Globus pallidus (tissue), 1 donor: ENCODE measurements at regions not wholly inside any gene's neighbourhood (a gene's known extent, or its start where the extent isn't known, plus 50 kb on each side); places are given as distances from the start of the nearest gene placed in this dataset.
"Not testable (repeated sequence)": the region's sequence is repeated elsewhere in the genome, so short reads cannot be mapped to it uniquely, and the experiment has no call there.

Source experiments
- DNase-seq: peaks from one replicate; pipeline ENCODE4 v3.0.0-alpha.2; 2015; ENCODE audit warnings: low spot score

DNA sequence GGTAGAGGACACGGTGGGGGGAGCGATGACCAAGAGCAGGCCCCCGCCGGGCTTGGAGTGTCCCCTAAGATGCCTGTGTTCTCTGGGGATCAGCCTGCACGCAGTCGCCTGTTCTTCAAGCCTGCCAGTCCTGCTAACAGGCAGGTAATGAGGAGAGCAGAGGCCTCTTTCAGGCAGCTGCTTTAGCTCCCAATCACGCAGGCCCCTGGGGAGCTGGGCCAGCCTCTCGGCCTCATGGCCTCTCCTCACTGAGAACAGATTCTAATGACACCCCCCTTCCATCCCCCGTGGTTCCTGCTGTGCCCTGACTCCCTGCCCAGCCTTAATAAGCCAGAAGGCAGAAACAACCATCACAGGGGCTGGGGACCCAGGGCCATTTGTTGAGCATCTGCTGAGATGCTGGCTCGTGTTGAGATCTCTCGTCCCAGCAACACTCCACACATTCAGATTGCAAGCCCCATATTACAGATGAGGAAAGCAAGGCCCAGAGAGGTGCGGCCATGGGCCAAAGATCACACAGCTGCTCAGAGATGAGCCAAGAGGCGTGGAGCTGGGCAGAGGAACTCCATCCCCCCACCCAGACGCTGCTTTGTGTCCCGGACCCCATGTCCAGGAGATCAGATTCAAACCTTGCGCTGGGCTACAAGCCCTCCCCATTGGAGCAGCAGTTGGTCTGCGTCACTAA, 71.6 kb upstream of the CASZ1 start:
- DNase-seq, result peak; percentile 13

DNA sequence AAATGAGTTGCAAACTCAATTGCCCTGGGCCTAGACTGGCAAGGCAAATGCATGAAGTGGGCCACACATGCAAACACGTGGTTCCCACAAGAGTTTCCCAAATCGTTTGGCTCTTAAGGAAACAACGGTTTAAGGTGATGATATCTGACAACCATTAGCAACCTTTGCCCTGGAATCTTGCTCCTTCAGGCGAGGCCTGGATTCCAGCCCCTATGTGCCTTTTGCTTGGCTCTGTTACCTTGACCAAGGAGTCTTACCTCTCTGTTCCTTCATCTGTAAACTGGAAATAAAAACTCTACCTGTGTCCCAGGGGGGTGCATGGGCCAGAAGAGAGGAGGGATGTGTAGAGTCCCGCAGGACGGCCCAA, 72.1 kb upstream of the CASZ1 start:
- DNase-seq, result no peak

DNA sequence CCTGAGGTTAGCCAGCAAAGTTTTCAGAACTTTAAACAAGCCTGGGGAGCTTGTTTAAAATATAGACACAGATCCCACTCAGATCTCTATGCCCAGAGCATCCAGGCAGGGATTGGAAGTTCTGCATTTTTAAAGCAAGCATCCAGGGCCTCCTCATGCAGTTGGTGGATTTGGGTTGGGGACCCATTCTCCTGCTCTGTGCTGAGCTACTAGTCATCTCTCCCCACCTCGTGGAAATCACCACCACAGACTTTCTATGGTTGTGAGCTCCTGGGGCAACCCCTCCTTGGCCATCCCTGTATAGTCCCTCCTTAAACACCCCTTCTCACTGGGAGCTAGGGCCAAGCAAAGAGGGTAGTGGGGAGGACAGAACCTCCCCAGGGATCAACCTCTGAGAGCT, 73.5 kb upstream of the CASZ1 start:
- DNase-seq, result no peak

DNA sequence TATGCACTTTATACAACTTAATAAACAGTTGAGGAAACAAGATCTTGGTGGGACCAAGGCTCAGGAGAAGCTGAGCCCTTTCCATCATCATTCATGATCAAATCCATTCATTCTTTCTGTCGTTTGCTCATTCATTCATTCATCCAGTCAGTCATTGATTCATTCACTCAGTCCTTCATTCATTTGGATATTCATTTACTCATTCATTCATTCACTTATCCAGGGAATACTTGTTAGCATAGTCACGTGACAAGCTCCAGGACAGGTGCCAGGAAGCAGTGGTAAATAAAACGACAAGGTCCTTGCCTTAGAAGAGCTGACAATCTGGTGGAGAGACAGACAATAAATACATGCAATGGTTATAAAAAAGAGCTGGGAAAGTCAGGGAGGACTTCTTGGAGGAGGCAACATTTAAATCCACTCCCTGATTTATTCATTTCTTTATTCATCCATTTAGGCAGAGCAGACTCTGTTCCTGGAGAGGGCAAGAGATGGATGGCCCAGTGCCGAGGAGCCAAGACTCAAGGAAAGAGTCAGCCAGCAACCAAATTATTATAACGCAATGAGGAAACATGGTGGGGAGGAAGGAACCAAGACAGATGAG, 74.1 kb upstream of the CASZ1 start:
- no peak for DNase-seq

DNA sequence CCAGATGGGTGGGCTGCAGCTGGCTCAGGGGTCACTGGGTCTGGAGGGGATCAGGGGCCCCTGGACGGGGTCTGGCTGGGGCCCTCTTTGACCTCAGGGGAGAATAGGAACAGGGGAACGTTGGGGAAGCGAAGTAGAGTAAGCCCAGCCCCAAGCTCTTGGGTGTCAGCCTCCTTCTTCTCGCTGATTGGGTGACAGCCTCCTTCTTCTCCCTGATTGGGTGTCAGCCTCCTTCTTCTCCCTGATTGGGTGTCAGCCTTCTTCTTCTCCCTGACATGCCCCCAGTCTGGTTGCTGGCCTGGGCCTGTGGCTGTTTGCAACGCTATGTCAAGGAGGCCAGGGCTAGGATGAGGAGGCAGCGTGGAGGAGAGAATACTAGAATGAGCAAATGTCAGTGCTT, 76.7 kb upstream of the CASZ1 start:
- DNase-seq, result no peak

DNA sequence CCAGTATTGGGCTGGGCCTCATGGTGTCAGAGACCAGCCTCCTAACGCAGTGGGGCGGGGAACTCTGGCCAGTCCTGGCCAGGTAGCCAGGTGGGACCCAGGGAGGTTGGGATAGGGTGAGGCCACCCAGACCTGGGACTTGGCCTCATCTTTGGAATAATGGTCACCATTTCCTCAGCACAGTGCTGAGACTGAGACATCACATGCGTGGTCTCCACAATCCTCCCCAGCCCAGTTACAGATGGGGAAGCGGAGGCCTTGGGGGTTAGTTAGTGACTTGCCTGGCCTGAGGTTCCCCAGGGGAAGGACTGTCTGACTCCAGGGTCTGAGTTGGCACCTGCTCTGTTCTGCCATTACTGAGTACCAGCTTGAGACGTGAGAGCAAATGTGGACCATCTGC, 77.9 kb upstream of the CASZ1 start:
- no peak for DNase-seq

DNA sequence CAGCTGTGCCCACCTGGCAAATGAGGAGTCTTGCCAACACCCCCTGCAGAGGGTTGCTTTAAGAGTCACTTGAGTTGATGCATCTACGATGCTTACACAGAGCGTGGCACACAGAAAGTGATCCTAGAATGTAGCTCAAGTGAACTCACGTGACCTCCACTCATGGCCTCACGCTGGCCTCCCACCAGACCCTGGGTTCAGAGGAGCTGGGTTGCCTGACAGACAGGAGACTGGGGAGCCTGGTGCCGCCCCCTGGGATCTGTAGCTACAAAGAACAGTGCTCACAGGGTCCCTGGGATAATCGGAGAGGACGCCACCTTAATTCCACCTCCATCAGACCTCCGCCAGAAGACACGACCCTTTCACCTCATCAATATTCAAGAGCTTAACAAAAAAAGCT, 81.4 kb upstream of the CASZ1 start:
- DNase-seq, result no peak

DNA sequence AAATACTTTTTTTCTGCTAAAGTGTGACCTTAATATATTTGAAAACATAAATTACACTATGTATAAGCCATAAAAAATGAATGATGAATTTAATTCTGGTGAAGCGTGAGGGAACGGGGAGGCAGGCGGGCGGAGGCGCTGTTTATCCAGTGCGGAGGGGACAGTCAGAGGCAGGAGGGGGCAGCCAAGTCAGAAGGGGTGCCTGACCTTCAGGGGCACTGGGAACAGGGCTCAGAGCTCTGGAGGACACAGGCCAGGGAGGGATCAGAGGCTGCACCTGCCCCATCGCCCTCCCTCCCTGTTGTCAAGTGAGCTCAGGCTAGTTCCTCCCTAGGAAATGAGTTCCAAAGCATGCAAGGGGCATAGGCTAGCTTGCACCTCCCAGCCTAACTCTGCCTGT, 82.0 kb upstream of the CASZ1 start:
- no peak for DNase-seq

DNA sequence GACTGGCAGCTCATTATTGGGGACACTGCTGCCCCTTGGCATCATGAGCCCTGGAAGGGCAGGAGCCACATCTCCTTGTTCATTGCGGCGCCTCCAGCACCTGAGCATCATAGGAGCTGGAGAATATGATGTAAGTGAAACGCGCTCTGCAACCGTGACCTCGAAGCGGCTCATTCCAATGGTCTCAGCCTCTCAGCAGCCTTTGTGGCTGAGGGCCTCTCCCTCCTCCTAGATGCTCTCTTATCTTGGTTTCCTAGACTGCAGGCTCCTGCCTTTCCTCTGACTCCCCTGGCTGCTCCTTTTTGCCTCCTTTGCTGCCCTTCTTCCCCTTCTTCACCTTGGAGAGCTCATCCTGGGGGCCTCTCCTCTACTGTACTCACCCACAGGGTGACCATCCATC, 83.6 kb upstream of the CASZ1 start:
- DNase-seq, result no peak

DNA sequence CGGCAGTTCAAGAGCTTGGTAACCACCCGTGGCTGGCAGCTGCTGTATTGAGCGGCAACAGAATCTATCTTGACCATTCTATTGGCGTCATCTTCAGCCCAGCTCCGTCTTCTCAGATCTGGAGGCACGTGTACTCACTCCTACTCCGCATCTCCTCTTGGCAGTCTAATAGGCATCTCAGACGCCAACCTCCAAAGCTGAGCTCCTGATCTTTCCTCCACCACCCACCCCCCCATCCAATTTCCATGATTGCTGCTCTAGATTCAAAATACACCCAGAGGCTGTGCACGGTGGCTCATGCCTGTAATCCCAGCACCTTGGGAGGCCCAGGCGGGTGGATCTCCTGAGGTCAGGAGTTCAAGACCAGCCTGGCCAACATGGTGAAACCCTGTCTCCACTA, 84.6 kb upstream of the CASZ1 start:
- DNase-seq, result no peak

DNA sequence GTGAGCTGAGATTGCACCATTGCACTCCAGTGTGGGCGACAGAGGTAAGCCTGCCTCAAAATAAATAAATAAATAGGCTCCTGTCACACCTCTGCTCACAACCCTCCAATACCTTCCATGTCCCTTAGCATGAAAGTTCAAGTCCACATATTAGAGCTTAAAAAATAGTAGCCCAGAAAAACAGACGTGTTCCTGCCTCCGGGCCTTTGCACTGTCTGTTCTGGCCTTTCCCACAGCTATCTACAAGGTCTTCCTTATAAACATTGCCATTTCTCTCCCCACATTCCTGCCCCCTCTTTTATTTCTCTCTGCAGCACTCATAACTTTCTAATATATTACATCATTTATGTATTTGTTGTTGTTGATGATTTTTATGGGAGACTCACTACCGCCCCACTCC, 85.6 kb upstream of the CASZ1 start:
- DNase-seq, result no peak

DNA sequence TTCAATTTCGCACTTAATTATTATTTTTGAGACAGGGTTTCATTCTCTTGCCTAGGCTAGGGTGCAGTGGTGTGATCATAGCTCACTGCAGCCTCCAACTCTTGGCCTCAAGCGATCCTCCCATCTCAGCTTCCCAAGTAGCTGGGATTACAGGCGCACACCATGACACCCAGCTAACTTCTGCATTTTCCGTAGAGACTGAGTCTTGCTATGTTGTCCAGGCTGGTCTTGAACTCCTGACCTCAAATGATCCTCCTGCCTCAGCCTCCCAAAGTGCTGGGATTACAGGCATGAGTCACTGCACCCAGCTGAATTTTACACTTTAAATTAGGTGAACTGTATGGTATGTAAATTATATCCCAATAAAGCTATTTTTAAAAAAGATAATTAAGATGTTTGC, 90.6 kb upstream of the CASZ1 start:
- not testable (repeated sequence) for DNase-seq

DNA sequence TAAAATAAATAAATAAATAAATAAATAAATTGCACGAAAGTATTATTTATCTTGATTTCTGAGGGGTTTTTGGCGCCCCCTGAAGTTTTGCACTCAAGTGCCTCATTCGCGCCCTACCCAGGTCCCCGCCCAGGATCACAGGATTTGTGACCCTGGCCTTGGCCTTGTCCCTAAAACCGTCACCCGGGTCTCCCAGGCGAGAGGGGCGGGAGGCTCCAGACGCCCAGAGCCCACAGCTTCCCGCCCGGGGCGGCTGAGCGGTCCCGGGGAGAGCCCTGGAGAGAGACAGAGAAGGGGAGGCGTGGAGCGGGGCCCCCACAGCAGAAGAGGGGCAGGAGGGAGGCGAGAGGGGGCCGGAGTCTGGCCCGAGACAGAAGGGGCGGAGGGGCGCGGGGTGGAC, 91.8 kb upstream of the CASZ1 start:
- DNase-seq, result no peak

DNA sequence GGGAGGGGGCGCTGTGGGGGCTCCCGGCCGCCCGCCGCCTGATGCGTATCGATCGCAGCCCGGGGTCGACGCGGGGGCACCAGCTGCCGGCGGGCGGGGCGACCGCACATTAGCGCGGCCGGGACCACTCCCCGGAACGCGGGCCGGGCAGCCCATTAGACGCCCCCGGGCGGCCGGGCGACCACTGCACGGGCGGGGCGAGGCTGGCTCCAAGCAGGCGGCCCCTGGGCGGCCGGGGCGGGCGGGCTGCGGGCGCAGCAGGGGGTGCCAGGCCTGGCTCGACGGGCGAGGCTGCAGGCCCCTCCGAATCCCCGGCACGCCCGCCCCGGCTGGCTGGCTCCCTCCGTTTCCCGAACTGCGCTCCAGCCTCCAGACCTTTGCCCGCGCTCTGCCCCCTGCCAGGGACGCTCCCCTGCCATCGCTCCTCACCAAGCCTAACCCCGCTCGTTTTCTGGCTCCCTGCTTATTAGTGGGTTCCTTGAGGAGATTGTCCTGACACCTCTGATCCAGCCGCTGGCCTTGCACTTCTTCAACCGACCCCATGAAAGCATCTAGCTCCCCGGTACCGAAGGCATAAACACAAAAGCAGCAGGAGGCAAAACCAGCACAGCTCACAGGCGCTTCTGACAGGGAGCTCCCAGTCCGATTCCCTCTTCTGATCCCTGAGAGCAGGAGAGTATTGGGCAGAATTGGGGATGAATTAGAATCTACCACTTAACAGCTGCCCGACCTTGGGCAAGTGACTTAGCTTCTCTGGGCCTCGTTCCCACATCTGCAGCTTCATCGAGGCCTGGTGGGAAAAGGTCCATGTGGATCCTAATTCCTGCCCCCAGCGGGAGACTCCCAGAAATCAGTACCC, 92.6 kb upstream of the CASZ1 start:
- DNase-seq, result no peak

DNA sequence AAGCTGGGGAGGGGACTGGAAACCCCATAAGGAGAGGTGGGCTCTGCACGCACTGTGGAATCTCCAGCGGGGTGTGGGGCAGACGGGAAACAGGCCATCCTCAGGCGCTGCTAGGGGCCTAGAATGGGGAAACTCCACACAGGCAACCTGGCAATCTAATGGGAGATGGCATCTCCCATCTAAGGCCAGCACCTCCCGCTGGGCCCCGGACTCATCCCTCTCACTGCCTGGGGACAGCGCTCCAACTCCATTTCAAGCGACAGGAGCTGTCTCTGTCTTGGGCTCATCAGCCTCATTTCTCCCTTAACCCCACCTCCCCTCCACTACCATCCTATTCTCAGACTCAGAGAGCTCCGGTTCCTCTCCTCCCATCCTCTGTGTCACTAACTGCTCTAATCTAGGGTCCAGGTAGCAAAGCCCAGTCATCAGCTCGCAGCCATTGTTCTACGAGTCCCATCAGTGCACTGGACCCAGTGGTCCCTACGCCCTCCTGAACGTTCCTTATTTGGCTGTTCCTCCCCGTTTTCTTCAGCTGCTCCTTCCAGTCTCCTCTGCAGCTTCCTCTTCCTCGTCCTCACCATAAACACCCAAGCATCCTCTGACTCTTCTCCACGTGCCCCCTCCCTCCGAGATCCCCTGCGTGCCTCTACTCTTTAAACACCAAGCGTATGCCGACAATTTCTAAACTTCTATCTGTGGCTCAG, 93.4 kb upstream of the CASZ1 start:
- DNase-seq, result no peak

DNA sequence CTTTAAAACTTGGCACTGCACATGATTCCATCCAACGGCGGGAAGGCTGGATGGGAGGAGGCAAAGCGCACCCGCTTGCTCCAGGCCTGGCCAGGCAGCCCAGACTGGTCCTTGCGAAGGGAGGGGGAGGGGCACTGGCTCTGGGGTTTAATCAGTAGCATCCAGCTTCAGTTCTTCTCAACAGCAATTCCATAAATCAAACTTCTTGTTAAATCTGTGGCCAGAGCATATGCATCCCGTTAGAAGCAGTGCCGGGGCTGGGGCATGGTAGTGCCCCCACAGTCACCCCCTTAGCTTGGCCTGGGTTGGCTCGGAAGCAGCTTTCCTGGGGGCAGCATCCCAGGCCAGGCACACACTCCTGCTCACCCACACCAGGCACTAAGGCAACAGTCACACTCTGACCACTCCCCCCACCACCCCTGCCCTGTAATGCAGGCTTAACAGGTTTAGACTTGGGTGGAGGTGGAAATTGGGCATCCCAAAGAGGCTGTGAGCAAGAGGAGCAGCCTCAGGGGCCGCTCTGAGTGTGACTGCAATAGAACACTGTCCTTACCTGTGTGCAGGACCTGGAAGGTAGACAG, 94.1 kb upstream of the CASZ1 start:
- DNase-seq, result no peak

DNA sequence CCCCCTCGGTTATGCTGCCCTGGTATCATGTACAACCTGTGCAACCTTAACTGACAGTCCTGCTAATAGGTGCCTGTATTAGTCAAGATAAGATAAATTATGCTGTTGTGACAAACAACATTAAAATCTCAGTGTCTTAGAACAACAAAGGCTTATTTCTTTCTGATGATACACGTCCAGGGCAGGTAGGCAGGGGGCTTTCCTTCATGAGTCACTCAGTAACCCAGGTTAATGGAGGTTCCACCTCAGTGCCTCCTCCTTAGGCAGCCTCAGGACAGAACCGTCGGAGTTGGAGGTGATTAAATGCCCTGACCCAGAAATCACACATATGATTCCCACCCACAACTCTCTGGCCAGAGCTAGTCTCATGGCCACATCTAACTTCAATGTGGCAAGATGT, 94.6 kb upstream of the CASZ1 start:
- no peak for DNase-seq

DNA sequence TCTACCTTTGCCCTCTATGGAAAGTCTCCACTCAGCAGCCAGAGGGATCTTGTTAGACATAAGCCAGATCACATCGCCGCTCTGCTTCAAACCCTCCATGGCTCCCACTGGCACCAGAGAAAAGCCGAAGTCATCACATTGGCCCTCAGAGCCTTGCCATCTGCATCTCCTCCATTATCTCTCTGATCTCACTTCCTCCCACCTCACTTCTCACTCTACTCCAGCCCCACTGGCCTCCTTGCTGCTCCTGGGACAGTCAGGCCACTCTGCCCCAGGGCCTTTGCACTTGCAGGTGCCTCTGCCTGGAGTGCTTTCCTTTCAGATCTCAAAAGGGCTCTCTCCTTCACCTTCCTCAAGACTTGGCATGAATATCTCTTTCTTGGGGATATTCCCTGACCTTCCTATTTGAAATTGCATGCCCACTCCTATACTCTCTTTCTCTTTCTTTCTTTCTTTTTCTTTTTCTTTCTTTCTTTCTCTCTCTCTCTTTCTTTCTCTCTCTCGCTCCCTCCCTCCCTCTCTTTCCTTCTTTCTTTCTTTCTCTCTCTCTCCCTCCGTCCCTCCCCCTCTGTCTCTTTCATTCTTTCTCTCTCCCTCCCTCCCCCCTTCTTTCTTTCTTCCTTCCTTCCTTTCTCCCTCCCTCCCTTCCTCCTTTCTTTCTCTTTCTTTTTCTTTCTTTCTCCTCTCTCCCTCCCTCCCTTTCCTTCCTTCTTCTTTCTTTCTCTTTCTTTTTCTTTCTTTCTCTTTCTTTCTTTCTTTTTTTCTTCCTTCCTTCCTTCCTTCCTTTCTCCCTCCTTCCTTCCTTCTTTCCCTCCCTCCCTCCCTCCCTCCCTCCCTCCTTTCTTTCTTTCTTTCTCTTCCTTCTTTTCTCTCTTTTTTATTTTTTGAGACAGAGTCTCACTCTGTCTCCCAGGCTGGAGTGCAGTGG, 96.0 kb upstream of the CASZ1 start:
- no peak for DNase-seq

DNA sequence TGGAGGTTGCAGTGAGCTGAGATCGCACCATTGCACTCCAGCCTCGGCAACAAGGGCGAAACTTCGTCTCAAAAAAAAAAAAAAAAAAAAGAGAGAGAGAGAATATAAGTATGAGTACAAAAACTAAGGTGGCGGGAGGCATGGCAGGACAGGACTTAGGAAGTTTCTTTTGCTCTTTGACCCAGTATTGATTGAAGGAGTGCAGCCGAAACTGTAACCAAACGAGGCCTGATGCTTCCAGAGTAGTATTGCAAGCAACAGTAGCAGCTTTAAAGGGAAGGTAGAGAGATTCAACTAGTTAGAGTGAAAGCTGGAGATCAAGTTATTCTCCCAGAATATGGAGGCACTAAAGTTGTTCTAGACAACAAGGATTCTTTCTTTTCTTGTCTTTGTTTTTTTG, 99.2 kb upstream of the CASZ1 start:
- DNase-seq, result no peak

DNA sequence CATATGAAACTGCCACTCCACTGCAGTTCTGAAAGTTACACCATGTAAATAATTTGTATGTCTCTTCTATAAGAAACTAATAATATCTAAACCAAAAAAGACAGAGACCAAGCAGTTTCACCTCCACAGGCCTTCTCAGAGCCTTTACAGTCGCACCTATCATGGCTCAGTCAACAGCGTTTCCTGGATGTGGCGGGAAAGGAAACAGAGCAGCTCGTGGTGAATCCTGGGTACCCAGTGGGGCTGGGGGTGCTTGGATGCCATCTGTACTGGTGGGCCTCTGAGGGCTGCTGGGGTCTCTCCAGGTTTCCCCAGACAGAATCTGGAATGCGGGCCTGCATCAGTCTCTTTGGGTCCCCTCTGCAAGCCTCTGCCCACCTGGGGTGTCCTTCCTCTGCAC, 100.2 kb upstream of the CASZ1 start:
- DNase-seq, result no peak

DNA sequence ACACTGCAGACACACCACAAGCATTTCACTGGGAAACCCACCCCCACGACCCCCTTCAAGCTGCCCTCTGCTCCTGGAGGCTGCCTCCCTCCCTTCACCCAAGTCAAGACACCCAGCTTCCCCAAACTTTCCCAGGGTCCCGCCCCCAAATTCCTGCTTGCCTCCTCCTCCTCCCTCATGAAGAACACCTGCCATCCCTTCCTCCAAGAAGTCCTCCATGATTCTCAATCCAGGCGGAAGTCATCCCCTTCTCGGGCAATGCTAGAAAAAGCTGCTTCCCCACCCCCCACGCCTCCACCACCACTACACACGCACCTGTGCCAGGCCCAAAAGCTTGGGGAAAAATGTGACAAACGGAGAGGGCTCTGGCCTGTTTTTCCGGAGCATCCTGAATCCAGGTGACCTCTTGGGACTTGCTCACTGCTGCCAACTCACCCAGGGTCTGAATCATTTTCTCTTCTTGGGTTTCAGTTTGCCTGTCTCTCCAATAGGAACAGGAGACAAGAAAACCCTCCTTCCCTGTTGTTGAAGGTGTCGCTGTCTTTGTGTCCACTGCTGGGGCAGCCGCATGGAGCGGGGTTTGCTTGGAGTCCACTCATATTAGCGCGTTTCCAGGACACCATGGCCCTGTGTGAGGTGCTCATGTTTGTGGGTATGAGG, 101.0 kb upstream of the CASZ1 start:
- no peak for DNase-seq
